ENCODE measurements at regions not wholly inside any gene's neighbourhood (a gene's known extent, or its start where the extent isn't known, plus 50 kb on each side); places are given as distances from the start of the nearest gene placed in this dataset.

GRCh38 chr10:120746001-120746777 is 105.0 kb upstream of the WDR11 start:
- no peak for TF ChIP-seq CTCF (IDR thresholded peaks at IDR 0.05; ENCODE audit: insufficient read depth in 1 of 2, low read depth in 1 of 2, low read length in 1 of 2, severe bottlenecking in 1 of 2, unreplicated experiment in 1 of 2)
- Mint-ChIP-seq H3K4me3 (ENCODE audit: unreplicated experiment) (no peak overlapping the region), H3K27me3 (ENCODE audit: insufficient read depth, unreplicated experiment) (peaks cover 49% of the 10 kb centered on the region), H3K36me3 (ENCODE audit: insufficient read depth, unreplicated experiment) (no peaks in the 10 kb centered on the region), H3K4me1 (ENCODE audit: low read depth, unreplicated experiment) (no peaks in the 10 kb centered on the region), H3K9me3 (ENCODE audit: unreplicated experiment) (no peaks in the 10 kb centered on the region), H3K27ac (ENCODE audit: unreplicated experiment) (no peak overlapping the region)
- CTCF ChIA-PET, result no interaction called here
- no peaks in the 10 kb centered on the region for H3K36me3 ChIP-seq (ENCODE audit: control insufficient read depth, insufficient read depth, low read length)
- DNase-seq, result no peak
- BruUV-seq (replicated peaks), result no TSS peak
- no peaks in the 10 kb centered on the region; the same call in 1 of the 2 replicates for H3K27me3 ChIP-seq (replicated peaks; ENCODE audit: control insufficient read depth, insufficient read depth, low read length)
- no peaks in the 10 kb centered on the region for H3K9me3 ChIP-seq
- no peaks in the 10 kb centered on the region for H3K4me1 ChIP-seq
- intact Hi-C loops (cut with micrococcal nuclease; ENCODE audit: unreplicated experiment), result no loop called here
- H3K4me3 ChIP-seq (ENCODE audit: low read depth, low read length), result no peak overlapping the region
- POLR2A ChIA-PET, result no interaction called here

GRCh38 chr10:120748519-120748918 is 102.6 kb upstream of the WDR11 start:
- no peaks in the 10 kb centered on the region; the same call in 1 of the 2 replicates for H3K27me3 ChIP-seq (replicated peaks; ENCODE audit: control insufficient read depth, insufficient read depth, low read length)
- Mint-ChIP-seq H3K4me3 (ENCODE audit: unreplicated experiment) (no peak overlapping the region), H3K4me1 (ENCODE audit: low read depth, unreplicated experiment) (no peaks in the 10 kb centered on the region), H3K36me3 (ENCODE audit: insufficient read depth, unreplicated experiment) (no peaks in the 10 kb centered on the region), H3K27ac (ENCODE audit: unreplicated experiment) (no peak overlapping the region), H3K9me3 (ENCODE audit: unreplicated experiment) (no peaks in the 10 kb centered on the region), H3K27me3 (ENCODE audit: insufficient read depth, unreplicated experiment) (peaks cover 45% of the 10 kb centered on the region)
- TF ChIP-seq CTCF (IDR thresholded peaks at IDR 0.05; ENCODE audit: insufficient read depth in 1 of 2, low read depth in 1 of 2, low read length in 1 of 2, severe bottlenecking in 1 of 2, unreplicated experiment in 1 of 2), result no peak
- BruUV-seq (replicated peaks), result no TSS peak
- no peak overlapping the region for H3K4me3 ChIP-seq (ENCODE audit: low read depth, low read length)
- no peaks in the 10 kb centered on the region for H3K4me1 ChIP-seq
- H3K36me3 ChIP-seq (ENCODE audit: control insufficient read depth, insufficient read depth, low read length), result no peaks in the 10 kb centered on the region
- no peaks in the 10 kb centered on the region for H3K9me3 ChIP-seq
- POLR2A ChIA-PET, result no interaction called here
- no peak for DNase-seq
- CTCF ChIA-PET, result no interaction called here
- intact Hi-C loops (cut with micrococcal nuclease; ENCODE audit: unreplicated experiment), result no loop called here

DNA sequence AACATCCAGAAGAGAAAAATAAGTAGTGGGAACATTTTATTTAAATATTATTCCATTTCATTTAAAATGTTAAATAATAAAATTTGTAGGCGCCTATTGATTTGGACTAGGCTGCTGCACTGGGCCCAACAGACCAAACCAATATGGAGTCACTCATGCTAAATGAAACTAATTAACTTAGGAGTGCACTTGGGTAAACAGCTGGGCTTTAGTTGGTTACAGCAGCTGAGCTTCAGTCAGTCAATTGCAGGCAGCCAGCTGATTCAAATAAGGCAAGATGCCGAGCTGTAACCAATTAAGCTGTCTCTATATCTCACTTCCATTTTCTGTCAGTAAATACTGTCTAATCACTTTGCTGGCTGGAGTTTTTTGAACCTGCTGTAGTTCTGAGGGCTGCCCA is 102.1 kb upstream of the WDR11 start:
- no TSS peak for BruUV-seq (replicated peaks)
- no peak overlapping the region for H3K4me3 ChIP-seq (ENCODE audit: low read depth, low read length)
- Mint-ChIP-seq H3K9me3 (ENCODE audit: unreplicated experiment) (no peaks in the 10 kb centered on the region), H3K27me3 (ENCODE audit: insufficient read depth, unreplicated experiment) (peaks cover 40% of the 10 kb centered on the region), H3K4me1 (ENCODE audit: low read depth, unreplicated experiment) (no peaks in the 10 kb centered on the region), H3K4me3 (ENCODE audit: unreplicated experiment) (no peak overlapping the region), H3K36me3 (ENCODE audit: insufficient read depth, unreplicated experiment) (no peaks in the 10 kb centered on the region), H3K27ac (ENCODE audit: unreplicated experiment) (no peak overlapping the region)
- CTCF ChIA-PET, result no interaction called here
- no peaks in the 10 kb centered on the region for H3K9me3 ChIP-seq
- no peak for TF ChIP-seq CTCF (IDR thresholded peaks at IDR 0.05; ENCODE audit: insufficient read depth in 1 of 2, low read depth in 1 of 2, low read length in 1 of 2, severe bottlenecking in 1 of 2, unreplicated experiment in 1 of 2)
- no peaks in the 10 kb centered on the region for H3K36me3 ChIP-seq (ENCODE audit: control insufficient read depth, insufficient read depth, low read length)
- H3K4me1 ChIP-seq, result no peaks in the 10 kb centered on the region
- POLR2A ChIA-PET, result no interaction called here
- intact Hi-C loops (cut with micrococcal nuclease; ENCODE audit: unreplicated experiment), result no loop called here
- no peak for DNase-seq
- no peaks in the 10 kb centered on the region; the same call in 1 of the 2 replicates for H3K27me3 ChIP-seq (replicated peaks; ENCODE audit: control insufficient read depth, insufficient read depth, low read length)

Data from Caco-2 (cell line).